Calu3 (cell line): ENCODE measurements at regions not wholly inside any gene's neighbourhood (a gene's known extent, or its start where the extent isn't known, plus 50 kb on each side); places are given as distances from the start of the nearest gene placed in this dataset.

Experiments
- BruUV-seq: library from RNA; stranded (reverse); fragments of 400-500 nt; replicated peaks from 2 replicates; lab custom pipeline; 2021; lab: Mats Ljungman, UMichigan
- CTCF ChIA-PET: fragments of 300-600 bp; sonication (Branson Sonifier 250); formaldehyde crosslinking; loops from one replicate; lab custom pipeline; 2022; ENCODE audit warnings: antibody characterized with exemption; lab: Charles Lee
- DNase-seq: peaks from one replicate; pipeline ENCODE4 v3.0.0; 2022
- H3K27ac Mint-ChIP-seq: one replicate; pipeline ENCODE4 v1.8.0; 2022; ENCODE audit warnings: mixed read lengths; ENCODE audit not compliant: unreplicated experiment
- H3K27me3 Mint-ChIP-seq: one replicate; pipeline ENCODE4 v1.8.0; 2022; ENCODE audit warnings: mixed read lengths; ENCODE audit not compliant: unreplicated experiment
- H3K36me3 Mint-ChIP-seq: one replicate; pipeline ENCODE4 v1.8.0; 2022; ENCODE audit warnings: mild to moderate bottlenecking, moderate library complexity, mixed read lengths; ENCODE audit not compliant: insufficient read depth, unreplicated experiment
- H3K4me1 Mint-ChIP-seq: one replicate; pipeline ENCODE4 v1.8.0; 2022; ENCODE audit warnings: mild to moderate bottlenecking, low read depth, mixed read lengths; ENCODE audit not compliant: unreplicated experiment
- H3K4me3 Mint-ChIP-seq: one replicate; pipeline ENCODE4 v1.8.0; 2022; ENCODE audit warnings: mild to moderate bottlenecking, low read depth, moderate library complexity, mixed read lengths; ENCODE audit not compliant: unreplicated experiment
- H3K9me3 Mint-ChIP-seq: one replicate; pipeline ENCODE4 v1.8.0; 2022; ENCODE audit warnings: low read depth, mixed read lengths; ENCODE audit not compliant: unreplicated experiment
- CTCF ChIP-seq: fragments of 200-600 bp; IDR thresholded peaks from one replicate; pipeline ENCODE4 v1.8.0; 2022; ENCODE audit warnings: antibody characterized with exemption; ENCODE audit not compliant: unreplicated experiment
- intact Hi-C: fragments of 100-400 bp; cut with micrococcal nuclease; formaldehyde crosslinking; loops from one replicate; pipeline ENCODE4 v1.10.0; 2022; ENCODE audit not compliant: unreplicated experiment

GRCh38 chr18:45237343-45238098 is 377.8 kb upstream of the SLC14A2 start:
- Mint-ChIP-seq H3K36me3 (no peaks in the 10 kb centered on the region), H3K27ac (no peak overlapping the region), H3K27me3 (peaks cover 17% of the 10 kb centered on the region), H3K4me1 (peaks cover 8% of the 10 kb centered on the region), H3K9me3 (no peaks in the 10 kb centered on the region), H3K4me3 (no peak overlapping the region)
- intact Hi-C loops: no loop called here
- CTCF ChIA-PET: no interaction called here
- no TSS peak for BruUV-seq
- DNase-seq: no peak
- TF ChIP-seq CTCF: no peak

- Mint-ChIP-seq H3K27ac (no peak overlapping the region), H3K27me3 (peaks cover 17% of the 10 kb centered on the region), H3K4me1 (peaks cover 8% of the 10 kb centered on the region), H3K9me3 (no peaks in the 10 kb centered on the region), H3K36me3 (no peaks in the 10 kb centered on the region), H3K4me3 (no peak overlapping the region)
- CTCF ChIA-PET: interaction anchor here (0.7 kb wide), 1 partner anchor 106 kb away, joined by 5 read pairs; no protein-coding TSS in a partner anchor
- BruUV-seq: no TSS peak
- no peak for TF ChIP-seq CTCF
- intact Hi-C loops: no loop called here
- DNase-seq: no peak
These were observed 374.0 kb upstream of the SLC14A2 start for GRCh38 chr18:45241271-45241670.

- H3K4me3 Mint-ChIP-seq: no peak overlapping the region
- DNase-seq: no peak
- H3K27ac Mint-ChIP-seq: no peak overlapping the region
- no peaks in the 10 kb centered on the region for H3K36me3 Mint-ChIP-seq
- no peak for TF ChIP-seq CTCF
- no TSS peak for BruUV-seq
- CTCF ChIA-PET: interaction anchor here (0.6 to 0.7 kb wide), 2 partner anchors 106 to 381 kb away, joined by 5 to 8 read pairs; no protein-coding TSS in a partner anchor
- peaks cover 17% of the 10 kb centered on the region for H3K27me3 Mint-ChIP-seq
- peaks cover 8% of the 10 kb centered on the region for H3K4me1 Mint-ChIP-seq
- no peaks in the 10 kb centered on the region for H3K9me3 Mint-ChIP-seq
- intact Hi-C loops: no loop called here
These were observed 373.2 kb upstream of the SLC14A2 start for GRCh38 chr18:45241982-45242565.

- TF ChIP-seq CTCF: no peak
- intact Hi-C loops: no loop called here
- no peak for DNase-seq
- Mint-ChIP-seq H3K36me3 (no peaks in the 10 kb centered on the region), H3K4me1 (peaks cover 8% of the 10 kb centered on the region), H3K4me3 (no peak overlapping the region), H3K27me3 (peaks cover 14% of the 10 kb centered on the region), H3K9me3 (no peaks in the 10 kb centered on the region), H3K27ac (no peak overlapping the region)
- CTCF ChIA-PET: no interaction called here
- no TSS peak for BruUV-seq
These were observed 371.8 kb upstream of the SLC14A2 start for GRCh38 chr18:45243340-45244110.
